CD8-positive, alpha-beta memory T cell (primary cell): ENCODE measurements at regions not wholly inside any gene's neighbourhood (a gene's known extent, or its start where the extent isn't known, plus 50 kb on each side); places are given as distances from the start of the nearest gene placed in this dataset.

Experiments used
- CTCF ChIA-PET: fragments of 350-600 bp; sonication (Branson Sonifier 250); formaldehyde crosslinking; loops from one replicate; lab custom pipeline; 2021; ENCODE audit warnings: antibody characterized with exemption; lab: Charles Lee
- POLR2A ChIA-PET: fragments of 350-600 bp; sonication (Branson Sonifier 250); formaldehyde crosslinking; loops from one replicate; lab custom pipeline; 2021; ENCODE audit warnings: antibody characterized with exemption; lab: Charles Lee
- DNase-seq, 5 donors: peaks; one replicate each; pipeline versions ENCODE4 v3.0.0 to v3.0.0-alpha.2; 2020 to 2022; ENCODE audit warnings: mixed read lengths in 1 of 5
- H3K27ac ChIP-seq: one replicate; pipeline ENCODE4 v1.7.0; 2013; ENCODE audit warnings: low read depth, mild to moderate bottlenecking, low read length, moderate library complexity
- H3K27me3 ChIP-seq: 2 replicates; pipeline ENCODE4 v1.7.0; 2013; ENCODE audit warnings: low read length, mild to moderate bottlenecking; ENCODE audit not compliant: insufficient read depth, poor library complexity, severe bottlenecking
- H3K36me3 ChIP-seq: 2 replicates; pipeline ENCODE4 v1.7.0; 2013; ENCODE audit warnings: mild to moderate bottlenecking, low read length, moderate library complexity; ENCODE audit not compliant: insufficient read depth
- H3K4me1 ChIP-seq: 2 replicates; pipeline ENCODE4 v1.7.0; 2013; ENCODE audit warnings: mild to moderate bottlenecking, low read length, moderate library complexity; ENCODE audit not compliant: insufficient read depth
- H3K4me3 ChIP-seq: 2 replicates; pipeline ENCODE4 v1.7.0; 2013; ENCODE audit warnings: mild to moderate bottlenecking, low read length
- H3K9me3 ChIP-seq: 2 replicates; pipeline ENCODE4 v1.7.0; 2013; ENCODE audit warnings: mild to moderate bottlenecking, low read length
- H3K27ac Mint-ChIP-seq, 8 donors: one replicate each; pipeline ENCODE4 v1.8.0; 2020 to 2021; ENCODE audit warnings: mixed read lengths in 8 of 8, mild to moderate bottlenecking in 6 of 8, inconsistent platforms in 3 of 8, moderate library complexity in 3 of 8
- H3K27me3 Mint-ChIP-seq, 2 donors: one replicate each; pipeline ENCODE4 v1.8.0; 2020 to 2021; ENCODE audit warnings: mixed read lengths in 2 of 2, mild to moderate bottlenecking in 1 of 2, moderate library complexity in 1 of 2
- H3K36me3 Mint-ChIP-seq, 3 donors: one replicate each; pipeline ENCODE4 v1.8.0; 2020 to 2021; ENCODE audit warnings: mixed read lengths in 3 of 3, inconsistent platforms in 1 of 3, mild to moderate bottlenecking in 1 of 3
- H3K4me1 Mint-ChIP-seq, 3 donors: one replicate each; pipeline ENCODE4 v1.8.0; 2020 to 2021; ENCODE audit warnings: mixed read lengths in 3 of 3, inconsistent platforms in 1 of 3, mild to moderate bottlenecking in 1 of 3
- H3K4me3 Mint-ChIP-seq, 7 donors: one replicate each; pipeline ENCODE4 v1.8.0; 2020 to 2021; ENCODE audit warnings: mixed read lengths in 7 of 7, mild to moderate bottlenecking in 6 of 7, moderate library complexity in 4 of 7, inconsistent platforms in 2 of 7
- H3K9me3 Mint-ChIP-seq, 5 donors: one replicate each; pipeline ENCODE4 v1.8.0; 2020 to 2022; ENCODE audit warnings: mixed read lengths in 5 of 5, mild to moderate bottlenecking in 3 of 5, moderate library complexity in 2 of 5, inconsistent platforms in 1 of 5

GRCh38 chr11:122435540-122436187 is 219.9 kb upstream of the UBASH3B start:
- Mint-ChIP-seq H3K27ac (no peak overlapping the region), H3K36me3 (no peaks in the 10 kb centered on the region), H3K4me3 (no peak overlapping the region), H3K27me3 (peaks cover 16 to 17% of the 10 kb centered on the region in 2 donors), H3K9me3 (peaks cover 0 to 3% (median 2%) of the 10 kb centered on the region in 5 donors), H3K4me1 (peaks cover 1 to 5% (median 4%) of the 10 kb centered on the region in 3 donors)
- Histone ChIP-seq H3K36me3 (no peaks in the 10 kb centered on the region), H3K27me3 (no peaks in the 10 kb centered on the region), H3K27ac (no peak overlapping the region), H3K9me3 (no peaks in the 10 kb centered on the region), H3K4me3 (no peak overlapping the region), H3K4me1 (no peaks in the 10 kb centered on the region)
- ChIA-PET POLR2A (no interaction called here), CTCF (no interaction called here)
- no peak for DNase-seq

DNA sequence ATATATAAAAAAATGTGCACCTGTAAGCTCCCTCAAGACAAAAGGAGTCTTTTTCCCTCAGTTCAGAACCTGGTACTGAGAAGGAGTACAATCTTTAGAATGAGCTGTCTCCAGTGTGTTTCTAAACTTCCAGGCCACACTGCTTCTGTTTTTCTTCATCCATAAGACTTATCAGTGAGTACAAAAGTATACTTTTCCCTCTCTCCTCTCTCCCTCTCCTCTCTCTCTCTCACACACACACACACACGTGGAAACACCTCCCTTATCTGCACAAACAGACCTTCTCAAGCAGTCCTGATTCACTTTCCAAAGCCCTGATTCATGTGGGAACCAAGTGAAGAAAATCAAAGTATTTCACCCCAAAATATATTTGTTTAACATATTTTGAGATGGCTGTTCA is 220.7 kb upstream of the UBASH3B start:
- peaks cover 0 to 3% (median 0%) of the 10 kb centered on the region in 5 donors for H3K9me3 Mint-ChIP-seq

DNA sequence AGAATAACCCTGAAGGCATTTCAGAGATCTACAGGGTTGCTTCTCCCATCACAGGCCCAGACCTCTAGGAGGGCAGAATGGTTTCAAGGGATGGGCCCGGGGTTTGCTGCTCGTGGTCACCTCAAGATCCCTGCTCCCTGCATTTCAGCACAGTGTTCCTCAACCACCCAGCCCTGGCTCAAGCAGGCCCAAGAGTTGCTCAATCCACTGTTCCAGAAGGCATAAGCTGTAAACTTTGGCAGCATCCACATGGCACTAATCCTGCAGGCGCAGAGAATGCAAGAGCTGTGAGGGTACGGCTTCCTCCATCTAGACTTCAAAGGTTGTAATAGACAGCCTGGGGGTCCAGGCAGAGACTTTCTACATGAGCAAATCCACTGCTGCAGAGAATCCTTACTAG is 225.0 kb upstream of the UBASH3B start:
- peaks cover 0 to 13% of the 10 kb centered on the region in 2 donors for H3K27me3 Mint-ChIP-seq
- H3K36me3 Mint-ChIP-seq: no peaks in the 10 kb centered on the region
- H3K9me3 ChIP-seq: no peaks in the 10 kb centered on the region
- H3K27ac ChIP-seq: no peak overlapping the region
- H3K4me1 ChIP-seq: no peaks in the 10 kb centered on the region
- H3K9me3 Mint-ChIP-seq: no peaks in the 10 kb centered on the region
- no peaks in the 10 kb centered on the region for H3K36me3 ChIP-seq
- no peak overlapping the region for H3K4me3 Mint-ChIP-seq
- H3K4me3 ChIP-seq: no peak overlapping the region
- H3K4me1 Mint-ChIP-seq: no peaks in the 10 kb centered on the region
- no peak for DNase-seq
- peak overlapping the region in 1 of 8 donors; percentile 38 for H3K27ac Mint-ChIP-seq
- no peaks in the 10 kb centered on the region for H3K27me3 ChIP-seq
- ChIA-PET CTCF (no interaction called here), POLR2A (no interaction called here)

More for the DNA sequence above, 220.7 kb upstream of the UBASH3B start:
- Histone ChIP-seq H3K4me1 (no peaks in the 10 kb centered on the region), H3K27me3 (no peaks in the 10 kb centered on the region), H3K4me3 (no peak overlapping the region), H3K36me3 (no peaks in the 10 kb centered on the region), H3K27ac (no peak overlapping the region), H3K9me3 (no peaks in the 10 kb centered on the region)
- H3K4me3 Mint-ChIP-seq: no peak overlapping the region
- ChIA-PET CTCF (no interaction called here), POLR2A (no interaction called here)
- H3K4me1 Mint-ChIP-seq: no peaks in the 10 kb centered on the region
- peaks cover 9 to 17% of the 10 kb centered on the region in 2 donors for H3K27me3 Mint-ChIP-seq
- no peak for DNase-seq
- no peaks in the 10 kb centered on the region for H3K36me3 Mint-ChIP-seq
- no peak overlapping the region for H3K27ac Mint-ChIP-seq

DNA sequence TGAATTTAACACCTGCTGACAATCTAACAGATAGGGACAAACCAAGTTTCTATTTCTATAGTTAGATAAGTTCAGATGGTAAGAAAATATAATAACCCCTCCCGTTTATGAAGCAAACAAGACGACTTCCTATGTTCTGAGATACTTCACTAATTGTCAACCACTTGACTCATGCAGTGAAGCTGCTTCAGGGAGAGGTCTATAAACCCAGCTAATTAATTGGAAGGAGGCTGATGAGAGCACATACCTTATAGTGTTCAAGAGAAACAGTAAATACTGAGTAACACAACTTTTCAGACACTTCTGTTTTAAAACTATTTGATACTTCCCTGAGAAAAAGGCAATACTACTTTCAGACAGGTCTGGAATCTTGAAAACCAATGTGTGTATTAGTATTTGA is 229.4 kb upstream of the UBASH3B start:
- ChIA-PET POLR2A (no interaction called here), CTCF (no interaction called here)
- no peaks in the 10 kb centered on the region for H3K4me1 ChIP-seq
- Mint-ChIP-seq H3K9me3 (no peaks in the 10 kb centered on the region), H3K36me3 (no peaks in the 10 kb centered on the region), H3K4me3 (no peak overlapping the region), H3K27me3 (peaks cover 2 to 7% of the 10 kb centered on the region in 2 donors), H3K27ac (no peak overlapping the region), H3K4me1 (no peaks in the 10 kb centered on the region)
- no peak overlapping the region for H3K27ac ChIP-seq
- H3K4me3 ChIP-seq: no peak overlapping the region
- H3K27me3 ChIP-seq: no peaks in the 10 kb centered on the region
- no peaks in the 10 kb centered on the region for H3K36me3 ChIP-seq
- H3K9me3 ChIP-seq: no peaks in the 10 kb centered on the region
- no peak for DNase-seq

- Mint-ChIP-seq H3K27me3 (peaks cover 4 to 11% of the 10 kb centered on the region in 2 donors), H3K36me3 (no peaks in the 10 kb centered on the region), H3K4me1 (no peaks in the 10 kb centered on the region), H3K27ac (no peak overlapping the region), H3K9me3 (peaks cover 0 to 4% (median 0%) of the 10 kb centered on the region in 5 donors), H3K4me3 (no peak overlapping the region)
- H3K9me3 ChIP-seq: no peaks in the 10 kb centered on the region
- H3K27ac ChIP-seq: no peak overlapping the region
- no peaks in the 10 kb centered on the region for H3K27me3 ChIP-seq
- POLR2A ChIA-PET: no interaction called here
- no peak for DNase-seq
- CTCF ChIA-PET: no interaction called here
- no peaks in the 10 kb centered on the region for H3K4me1 ChIP-seq
- H3K36me3 ChIP-seq: no peaks in the 10 kb centered on the region
- no peak overlapping the region for H3K4me3 ChIP-seq
Measured at GRCh38 chr11:122424636-122425035, 230.9 kb upstream of the UBASH3B start.

GRCh38 chr11:122423886-122424285 is 231.6 kb upstream of the UBASH3B start:
- no peaks in the 10 kb centered on the region for H3K36me3 Mint-ChIP-seq
- CTCF ChIA-PET: no interaction called here

GRCh38 chr11:122423273-122423672 is 232.2 kb upstream of the UBASH3B start:
- Histone ChIP-seq H3K27me3 (no peaks in the 10 kb centered on the region), H3K9me3 (no peaks in the 10 kb centered on the region), H3K36me3 (no peaks in the 10 kb centered on the region), H3K27ac (no peak overlapping the region), H3K4me1 (no peaks in the 10 kb centered on the region), H3K4me3 (no peak overlapping the region)
- POLR2A ChIA-PET: no interaction called here
- H3K36me3 Mint-ChIP-seq: no peaks in the 10 kb centered on the region
- DNase-seq: no peak
- H3K27me3 Mint-ChIP-seq: peaks cover 4 to 7% of the 10 kb centered on the region in 2 donors
- H3K9me3 Mint-ChIP-seq: peaks cover 0 to 5% (median 1%) of the 10 kb centered on the region in 5 donors
- no peak overlapping the region for H3K27ac Mint-ChIP-seq
- no peak overlapping the region for H3K4me3 Mint-ChIP-seq
- CTCF ChIA-PET: no interaction called here
- H3K4me1 Mint-ChIP-seq: no peaks in the 10 kb centered on the region

More at GRCh38 chr11:122423886-122424285, 231.6 kb upstream of the UBASH3B start:
- POLR2A ChIA-PET: no interaction called here
- Mint-ChIP-seq H3K27me3 (peaks cover 4 to 7% of the 10 kb centered on the region in 2 donors), H3K9me3 (peaks cover 0 to 4% (median 0%) of the 10 kb centered on the region in 5 donors), H3K27ac (no peak overlapping the region), H3K4me1 (no peaks in the 10 kb centered on the region), H3K4me3 (no peak overlapping the region)
- Histone ChIP-seq H3K4me1 (no peaks in the 10 kb centered on the region), H3K4me3 (no peak overlapping the region), H3K27me3 (no peaks in the 10 kb centered on the region), H3K36me3 (no peaks in the 10 kb centered on the region), H3K9me3 (no peaks in the 10 kb centered on the region), H3K27ac (no peak overlapping the region)
- DNase-seq: no peak

GRCh38 chr11:122422682-122423081 is 232.8 kb upstream of the UBASH3B start:
- no peak overlapping the region for H3K27ac Mint-ChIP-seq
- H3K4me1 ChIP-seq: no peaks in the 10 kb centered on the region
- no peaks in the 10 kb centered on the region for H3K9me3 ChIP-seq
- no peaks in the 10 kb centered on the region for H3K27me3 ChIP-seq
- H3K9me3 Mint-ChIP-seq: peaks cover 0 to 9% (median 5%) of the 10 kb centered on the region in 5 donors
- no peak overlapping the region for H3K27ac ChIP-seq
- CTCF ChIA-PET: no interaction called here
- POLR2A ChIA-PET: no interaction called here
- H3K36me3 ChIP-seq: no peaks in the 10 kb centered on the region
- no peak for DNase-seq
- H3K4me3 Mint-ChIP-seq: no peak overlapping the region
- no peak overlapping the region for H3K4me3 ChIP-seq
- no peaks in the 10 kb centered on the region for H3K36me3 Mint-ChIP-seq
- no peaks in the 10 kb centered on the region for H3K4me1 Mint-ChIP-seq
- peaks cover 4 to 10% of the 10 kb centered on the region in 2 donors for H3K27me3 Mint-ChIP-seq
